Breast epithelium (tissue), 3 donors: ENCODE measurements at regions not wholly inside any gene's neighbourhood (a gene's known extent, or its start where the extent isn't known, plus 50 kb on each side); places are given as distances from the start of the nearest gene placed in this dataset.

Experiments used
- POLR2A ChIP-seq: fragments of 450-650 bp; IDR thresholded peaks from one replicate; pipeline ENCODE4 v1.6.1; 2016; ENCODE audit warnings: antibody characterized with exemption, mild to moderate bottlenecking, moderate library complexity
- POLR2AphosphoS5 ChIP-seq, 3 donors: sonication (generic); formaldehyde crosslinking; IDR thresholded peaks; one replicate each; pipeline ENCODE4 v1.6.1; 2017; ENCODE audit warnings: antibody characterized with exemption in 3 of 3
- TF ChIP-seq, protein P1 (sequence below), 3 donors: fragments of 450-650 bp; IDR thresholded peaks; one replicate each; pipeline ENCODE4 v1.5.1; 2016 to 2017; ENCODE audit warnings: antibody characterized with exemption in 3 of 3, mild to moderate bottlenecking in 3 of 3, moderate library complexity in 3 of 3

DNA sequence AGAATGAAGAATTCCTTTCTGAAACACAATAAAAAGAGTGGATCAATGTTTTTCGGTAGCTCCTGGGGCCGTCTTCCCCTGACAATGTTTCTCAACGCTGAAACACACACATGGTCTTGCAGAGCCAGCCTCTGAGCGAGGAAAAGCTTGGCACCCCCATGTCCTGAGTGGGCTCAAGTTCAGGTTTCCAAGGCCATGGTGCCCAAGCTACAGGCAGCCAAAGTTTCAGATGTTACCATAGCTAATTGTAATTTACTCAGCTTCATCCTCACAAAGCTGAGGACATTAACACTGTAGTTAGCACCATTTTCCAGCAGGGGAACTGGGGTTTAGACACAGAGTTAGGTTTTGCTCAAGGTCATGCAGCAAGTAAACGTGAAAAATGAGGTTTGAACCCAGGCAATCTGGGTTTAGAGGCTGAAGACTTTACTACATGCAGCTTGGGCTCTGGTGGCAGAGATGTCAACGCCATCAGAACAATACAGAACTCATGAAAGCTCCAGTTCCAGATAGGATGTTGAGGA, 199.1 kb downstream of the TJP1 start:
- TF ChIP-seq, protein P1, sequence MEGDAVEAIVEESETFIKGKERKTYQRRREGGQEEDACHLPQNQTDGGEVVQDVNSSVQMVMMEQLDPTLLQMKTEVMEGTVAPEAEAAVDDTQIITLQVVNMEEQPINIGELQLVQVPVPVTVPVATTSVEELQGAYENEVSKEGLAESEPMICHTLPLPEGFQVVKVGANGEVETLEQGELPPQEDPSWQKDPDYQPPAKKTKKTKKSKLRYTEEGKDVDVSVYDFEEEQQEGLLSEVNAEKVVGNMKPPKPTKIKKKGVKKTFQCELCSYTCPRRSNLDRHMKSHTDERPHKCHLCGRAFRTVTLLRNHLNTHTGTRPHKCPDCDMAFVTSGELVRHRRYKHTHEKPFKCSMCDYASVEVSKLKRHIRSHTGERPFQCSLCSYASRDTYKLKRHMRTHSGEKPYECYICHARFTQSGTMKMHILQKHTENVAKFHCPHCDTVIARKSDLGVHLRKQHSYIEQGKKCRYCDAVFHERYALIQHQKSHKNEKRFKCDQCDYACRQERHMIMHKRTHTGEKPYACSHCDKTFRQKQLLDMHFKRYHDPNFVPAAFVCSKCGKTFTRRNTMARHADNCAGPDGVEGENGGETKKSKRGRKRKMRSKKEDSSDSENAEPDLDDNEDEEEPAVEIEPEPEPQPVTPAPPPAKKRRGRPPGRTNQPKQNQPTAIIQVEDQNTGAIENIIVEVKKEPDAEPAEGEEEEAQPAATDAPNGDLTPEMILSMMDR (IDR thresholded peaks at IDR 0.05) = no peak
- TF ChIP-seq POLR2A (no peak), POLR2AphosphoS5 (IDR thresholded peaks at IDR 0.05) (no peak)
